OCI-LY7 (cell line): ENCODE measurements at regions not wholly inside any gene's neighbourhood (a gene's known extent, or its start where the extent isn't known, plus 50 kb on each side); places are given as distances from the start of the nearest gene placed in this dataset.

Experiments used
- EZH2phosphoT487 ChIP-seq: fragments of 200-600 bp; sonication (generic); IDR thresholded peaks from 2 replicates; pipeline ENCODE4 v1.6.1; 2018; ENCODE audit warnings: low read depth, borderline replicate concordance, mild to moderate bottlenecking, mixed run types, antibody characterized with exemption, low read length, moderate library complexity, mixed read lengths
- TF ChIP-seq, protein P1 (sequence below): fragments of 200-600 bp; sonication (generic); conservative IDR thresholded peaks from 2 replicates; pipeline ENCODE4 v1.5.1; 2014; ENCODE audit warnings: mild to moderate bottlenecking, antibody characterized with exemption, low read length, moderate library complexity, mixed read lengths

DNA sequence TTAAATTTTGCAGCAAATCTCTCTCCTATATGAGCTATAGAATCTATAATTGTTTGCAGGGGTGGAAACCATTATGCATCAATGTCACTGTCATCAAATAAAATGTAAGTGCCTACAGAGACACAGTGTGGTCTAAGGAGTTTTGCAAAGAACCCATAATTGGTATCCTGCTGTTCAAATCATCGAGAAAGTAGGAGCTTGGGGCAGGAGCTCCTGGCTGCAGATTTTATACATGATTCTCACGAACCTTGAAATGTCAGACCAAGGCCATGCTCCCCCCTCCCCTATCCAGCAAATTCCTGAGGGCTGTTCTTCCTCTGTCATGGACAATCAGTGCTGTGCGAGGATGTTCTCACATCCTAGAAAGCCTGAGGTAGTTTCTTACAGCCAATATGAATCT, 119.5 kb upstream of the CYRIA start:
- TF ChIP-seq, protein P1, sequence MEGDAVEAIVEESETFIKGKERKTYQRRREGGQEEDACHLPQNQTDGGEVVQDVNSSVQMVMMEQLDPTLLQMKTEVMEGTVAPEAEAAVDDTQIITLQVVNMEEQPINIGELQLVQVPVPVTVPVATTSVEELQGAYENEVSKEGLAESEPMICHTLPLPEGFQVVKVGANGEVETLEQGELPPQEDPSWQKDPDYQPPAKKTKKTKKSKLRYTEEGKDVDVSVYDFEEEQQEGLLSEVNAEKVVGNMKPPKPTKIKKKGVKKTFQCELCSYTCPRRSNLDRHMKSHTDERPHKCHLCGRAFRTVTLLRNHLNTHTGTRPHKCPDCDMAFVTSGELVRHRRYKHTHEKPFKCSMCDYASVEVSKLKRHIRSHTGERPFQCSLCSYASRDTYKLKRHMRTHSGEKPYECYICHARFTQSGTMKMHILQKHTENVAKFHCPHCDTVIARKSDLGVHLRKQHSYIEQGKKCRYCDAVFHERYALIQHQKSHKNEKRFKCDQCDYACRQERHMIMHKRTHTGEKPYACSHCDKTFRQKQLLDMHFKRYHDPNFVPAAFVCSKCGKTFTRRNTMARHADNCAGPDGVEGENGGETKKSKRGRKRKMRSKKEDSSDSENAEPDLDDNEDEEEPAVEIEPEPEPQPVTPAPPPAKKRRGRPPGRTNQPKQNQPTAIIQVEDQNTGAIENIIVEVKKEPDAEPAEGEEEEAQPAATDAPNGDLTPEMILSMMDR, result no peak
- TF ChIP-seq EZH2phosphoT487, result no peak
